ENCODE measurements at regions not wholly inside any gene's neighbourhood (a gene's known extent, or its start where the extent isn't known, plus 50 kb on each side); places are given as distances from the start of the nearest gene placed in this dataset.

GRCh38 chr3:64308931-64309330, 83.7 kb upstream of the PRICKLE2 start:
- DNase-seq = no peak
- Mint-ChIP-seq H3K36me3 (no peaks in the 10 kb centered on the region), H3K27me3 (no peaks in the 10 kb centered on the region), H3K27ac (no peak overlapping the region), H3K4me1 (no peaks in the 10 kb centered on the region), H3K9me3 (peaks cover 0 to 2% (median 0%) of the 10 kb centered on the region in 7 donors), H3K4me3 (no peak overlapping the region)
- Histone ChIP-seq H3K9me3 (ENCODE audit: control insufficient read depth in 2 of 2, low read length in 2 of 2) (no peaks in the 10 kb centered on the region), H3K4me1 (ENCODE audit: control insufficient read depth, insufficient read depth, low read length, poor library complexity, severe bottlenecking) (no peaks in the 10 kb centered on the region), H3K36me3 (ENCODE audit: control insufficient read depth, insufficient read depth, low read length) (no peaks in the 10 kb centered on the region), H3K27ac (ENCODE audit: insufficient read depth, low read length, poor library complexity, severe bottlenecking) (no peak overlapping the region), H3K4me3 (ENCODE audit: low read depth, low read length) (no peak overlapping the region), H3K27me3 (ENCODE audit: control insufficient read depth, insufficient read depth, low read length) (no peaks in the 10 kb centered on the region)
- ATAC-seq (ENCODE audit: low read depth in 2 of 2) = no peak

GRCh38 chr3:64306745-64307144, 81.5 kb upstream of the PRICKLE2 start:
- H3K27me3 ChIP-seq (ENCODE audit: control insufficient read depth, insufficient read depth, low read length) = no peaks in the 10 kb centered on the region
- Mint-ChIP-seq H3K36me3 (no peaks in the 10 kb centered on the region), H3K4me3 (no peak overlapping the region), H3K4me1 (no peaks in the 10 kb centered on the region), H3K27me3 (no peaks in the 10 kb centered on the region), H3K9me3 (peaks cover 0 to 2% (median 0%) of the 10 kb centered on the region in 7 donors), H3K27ac (peak overlapping the region in 1 of 3 donors; percentile 17)
- H3K9me3 ChIP-seq (ENCODE audit: control insufficient read depth in 2 of 2, low read length in 2 of 2) = no peaks in the 10 kb centered on the region
- no peak overlapping the region for H3K4me3 ChIP-seq (ENCODE audit: low read depth, low read length)
- DNase-seq (no peak), ATAC-seq (ENCODE audit: low read depth in 2 of 2) (no peak)
- H3K4me1 ChIP-seq (ENCODE audit: control insufficient read depth, insufficient read depth, low read length, poor library complexity, severe bottlenecking) = no peaks in the 10 kb centered on the region
- H3K27ac ChIP-seq (ENCODE audit: insufficient read depth, low read length, poor library complexity, severe bottlenecking) = no peak overlapping the region
- H3K36me3 ChIP-seq (ENCODE audit: control insufficient read depth, insufficient read depth, low read length) = no peaks in the 10 kb centered on the region

- no peaks in the 10 kb centered on the region for H3K4me1 Mint-ChIP-seq
- Histone ChIP-seq H3K27ac (ENCODE audit: insufficient read depth, low read length, poor library complexity, severe bottlenecking) (no peak overlapping the region), H3K9me3 (ENCODE audit: control insufficient read depth in 2 of 2, low read length in 2 of 2) (no peaks in the 10 kb centered on the region), H3K4me3 (ENCODE audit: low read depth, low read length) (no peak overlapping the region), H3K27me3 (ENCODE audit: control insufficient read depth, insufficient read depth, low read length) (no peaks in the 10 kb centered on the region), H3K36me3 (ENCODE audit: control insufficient read depth, insufficient read depth, low read length) (no peaks in the 10 kb centered on the region), H3K4me1 (ENCODE audit: control insufficient read depth, insufficient read depth, low read length, poor library complexity, severe bottlenecking) (no peaks in the 10 kb centered on the region)
- H3K4me3 Mint-ChIP-seq = no peak overlapping the region
- DNase-seq (no peak), ATAC-seq (ENCODE audit: low read depth in 2 of 2) (no peak)
- H3K27ac Mint-ChIP-seq = no peak overlapping the region
- H3K36me3 Mint-ChIP-seq = no peaks in the 10 kb centered on the region
- no peaks in the 10 kb centered on the region for H3K27me3 Mint-ChIP-seq
- H3K9me3 Mint-ChIP-seq = peaks cover 0 to 4% (median 0%) of the 10 kb centered on the region in 7 donors
Measured at GRCh38 chr3:64305731-64306130, 80.5 kb upstream of the PRICKLE2 start.

- H3K9me3 Mint-ChIP-seq = peaks cover 0 to 4% (median 0%) of the 10 kb centered on the region in 7 donors
- Histone ChIP-seq H3K27me3 (ENCODE audit: control insufficient read depth, insufficient read depth, low read length) (no peaks in the 10 kb centered on the region), H3K36me3 (ENCODE audit: control insufficient read depth, insufficient read depth, low read length) (no peaks in the 10 kb centered on the region), H3K27ac (ENCODE audit: insufficient read depth, low read length, poor library complexity, severe bottlenecking) (no peak overlapping the region), H3K9me3 (ENCODE audit: control insufficient read depth in 2 of 2, low read length in 2 of 2) (no peaks in the 10 kb centered on the region), H3K4me3 (ENCODE audit: low read depth, low read length) (no peak overlapping the region), H3K4me1 (ENCODE audit: control insufficient read depth, insufficient read depth, low read length, poor library complexity, severe bottlenecking) (no peaks in the 10 kb centered on the region)
- no peaks in the 10 kb centered on the region for H3K27me3 Mint-ChIP-seq
- DNase-seq (no peak), ATAC-seq (ENCODE audit: low read depth in 2 of 2) (no peak)
- H3K4me3 Mint-ChIP-seq = no peak overlapping the region
- H3K36me3 Mint-ChIP-seq = no peaks in the 10 kb centered on the region
- no peak overlapping the region for H3K27ac Mint-ChIP-seq
- H3K4me1 Mint-ChIP-seq = no peaks in the 10 kb centered on the region
Measured at GRCh38 chr3:64304828-64305410, 79.7 kb upstream of the PRICKLE2 start.

- no peak overlapping the region for H3K27ac ChIP-seq (ENCODE audit: insufficient read depth, low read length, poor library complexity, severe bottlenecking)
- Mint-ChIP-seq H3K27me3 (no peaks in the 10 kb centered on the region), H3K4me3 (no peak overlapping the region), H3K27ac (no peak overlapping the region), H3K9me3 (peaks cover 0 to 4% (median 0%) of the 10 kb centered on the region in 7 donors), H3K36me3 (no peaks in the 10 kb centered on the region), H3K4me1 (no peaks in the 10 kb centered on the region)
- no peaks in the 10 kb centered on the region for H3K36me3 ChIP-seq (ENCODE audit: control insufficient read depth, insufficient read depth, low read length)
- H3K4me3 ChIP-seq (ENCODE audit: low read depth, low read length) = no peak overlapping the region
- no peaks in the 10 kb centered on the region for H3K9me3 ChIP-seq (ENCODE audit: control insufficient read depth in 2 of 2, low read length in 2 of 2)
- ATAC-seq (ENCODE audit: low read depth in 2 of 2) (no peak), DNase-seq (no peak)
- no peaks in the 10 kb centered on the region for H3K27me3 ChIP-seq (ENCODE audit: control insufficient read depth, insufficient read depth, low read length)
- H3K4me1 ChIP-seq (ENCODE audit: control insufficient read depth, insufficient read depth, low read length, poor library complexity, severe bottlenecking) = no peaks in the 10 kb centered on the region
Measured at GRCh38 chr3:64303881-64304280, 78.6 kb upstream of the PRICKLE2 start.

- Mint-ChIP-seq H3K4me3 (no peak overlapping the region), H3K36me3 (no peaks in the 10 kb centered on the region), H3K9me3 (peaks cover 0 to 4% (median 2%) of the 10 kb centered on the region in 7 donors), H3K27me3 (no peaks in the 10 kb centered on the region), H3K27ac (no peak overlapping the region), H3K4me1 (no peaks in the 10 kb centered on the region)
- H3K36me3 ChIP-seq (ENCODE audit: control insufficient read depth, insufficient read depth, low read length) = no peaks in the 10 kb centered on the region
- no peaks in the 10 kb centered on the region for H3K9me3 ChIP-seq (ENCODE audit: control insufficient read depth in 2 of 2, low read length in 2 of 2)
- ATAC-seq (ENCODE audit: low read depth in 2 of 2) = no peak
- no peak overlapping the region for H3K27ac ChIP-seq (ENCODE audit: insufficient read depth, low read length, poor library complexity, severe bottlenecking)
- no peak overlapping the region for H3K4me3 ChIP-seq (ENCODE audit: low read depth, low read length)
- DNase-seq = no peak
- no peaks in the 10 kb centered on the region for H3K27me3 ChIP-seq (ENCODE audit: control insufficient read depth, insufficient read depth, low read length)
- no peaks in the 10 kb centered on the region for H3K4me1 ChIP-seq (ENCODE audit: control insufficient read depth, insufficient read depth, low read length, poor library complexity, severe bottlenecking)
Measured at GRCh38 chr3:64303401-64303800, 78.1 kb upstream of the PRICKLE2 start.

GRCh38 chr3:64301476-64301875, 76.2 kb upstream of the PRICKLE2 start:
- no peaks in the 10 kb centered on the region for H3K36me3 Mint-ChIP-seq
- Histone ChIP-seq H3K4me1 (ENCODE audit: control insufficient read depth, insufficient read depth, low read length, poor library complexity, severe bottlenecking) (no peaks in the 10 kb centered on the region), H3K9me3 (ENCODE audit: control insufficient read depth in 2 of 2, low read length in 2 of 2) (peaks cover 0 to 5% of the 10 kb centered on the region in 2 experiments), H3K4me3 (ENCODE audit: low read depth, low read length) (no peak overlapping the region), H3K27ac (ENCODE audit: insufficient read depth, low read length, poor library complexity, severe bottlenecking) (no peak overlapping the region), H3K27me3 (ENCODE audit: control insufficient read depth, insufficient read depth, low read length) (no peaks in the 10 kb centered on the region), H3K36me3 (ENCODE audit: control insufficient read depth, insufficient read depth, low read length) (no peaks in the 10 kb centered on the region)
- H3K27me3 Mint-ChIP-seq = no peaks in the 10 kb centered on the region
- no peaks in the 10 kb centered on the region for H3K4me1 Mint-ChIP-seq
- ATAC-seq (ENCODE audit: low read depth in 2 of 2) (no peak), DNase-seq (no peak)
- H3K9me3 Mint-ChIP-seq = peaks cover 0 to 15% (median 4%) of the 10 kb centered on the region in 7 donors
- H3K4me3 Mint-ChIP-seq = no peak overlapping the region
- no peak overlapping the region for H3K27ac Mint-ChIP-seq

GRCh38 chr3:64300790-64301423, 75.6 kb upstream of the PRICKLE2 start:
- ATAC-seq (ENCODE audit: low read depth in 2 of 2) = no peak
- Mint-ChIP-seq H3K4me3 (no peak overlapping the region), H3K4me1 (no peaks in the 10 kb centered on the region), H3K36me3 (no peaks in the 10 kb centered on the region), H3K9me3 (peaks cover 0 to 15% (median 4%) of the 10 kb centered on the region in 7 donors), H3K27ac (no peak overlapping the region), H3K27me3 (no peaks in the 10 kb centered on the region)
- H3K27ac ChIP-seq (ENCODE audit: insufficient read depth, low read length, poor library complexity, severe bottlenecking) = no peak overlapping the region
- DNase-seq = no peak
- no peaks in the 10 kb centered on the region for H3K4me1 ChIP-seq (ENCODE audit: control insufficient read depth, insufficient read depth, low read length, poor library complexity, severe bottlenecking)
- H3K4me3 ChIP-seq (ENCODE audit: low read depth, low read length) = no peak overlapping the region
- no peaks in the 10 kb centered on the region for H3K36me3 ChIP-seq (ENCODE audit: control insufficient read depth, insufficient read depth, low read length)
- H3K9me3 ChIP-seq (ENCODE audit: control insufficient read depth in 2 of 2, low read length in 2 of 2) = peaks cover 0 to 5% of the 10 kb centered on the region in 2 experiments
- H3K27me3 ChIP-seq (ENCODE audit: control insufficient read depth, insufficient read depth, low read length) = no peaks in the 10 kb centered on the region
